ENCODE measurements at regions not wholly inside any gene's neighbourhood (a gene's known extent, or its start where the extent isn't known, plus 50 kb on each side); places are given as distances from the start of the nearest gene placed in this dataset.
"Not testable (repeated sequence)": the region's sequence is repeated elsewhere in the genome, so short reads cannot be mapped to it uniquely, and the experiment has no call there.

- not testable (repeated sequence) for DNase-seq
Observed at GRCh38 chr4:9110700-9111099, 59.5 kb upstream of the FAM90A26 start.

- not testable (repeated sequence) for DNase-seq
Observed at GRCh38 chr4:9103148-9103524, 67.1 kb upstream of the FAM90A26 start.

- not testable (repeated sequence) for DNase-seq
Observed at GRCh38 chr4:9102471-9103147, 67.6 kb upstream of the FAM90A26 start.

GRCh38 chr4:9096330-9096729 is 73.9 kb upstream of the FAM90A26 start:
- DNase-seq, result not testable (repeated sequence)

- DNase-seq, result not testable (repeated sequence)
Observed at GRCh38 chr4:9078796-9079195, 91.4 kb upstream of the FAM90A26 start.

GRCh38 chr4:9076974-9077373 is 93.2 kb upstream of the FAM90A26 start:
- not testable (repeated sequence) for DNase-seq

GRCh38 chr4:9076486-9076885 is 93.7 kb upstream of the FAM90A26 start:
- not testable (repeated sequence) for DNase-seq

- DNase-seq, result not testable (repeated sequence)
Observed at GRCh38 chr4:9073371-9073770, 96.8 kb upstream of the FAM90A26 start.

GRCh38 chr4:9072521-9073220 is 97.5 kb upstream of the FAM90A26 start:
- DNase-seq, result not testable (repeated sequence)

GRCh38 chr4:9067923-9068322 is 102.3 kb upstream of the FAM90A26 start:
- DNase-seq, result not testable (repeated sequence)

GRCh38 chr4:9063612-9064011 is 106.6 kb upstream of the FAM90A26 start:
- DNase-seq, result not testable (repeated sequence)

GRCh38 chr4:9024866-9025265 is 145.3 kb upstream of the FAM90A26 start:
- DNase-seq, result not testable (repeated sequence)

- DNase-seq, result not testable (repeated sequence)
Observed at GRCh38 chr4:9009792-9010191, 138.2 kb upstream of the HMX1 start.

GRCh38 chr4:9008407-9008806 is 136.8 kb upstream of the HMX1 start:
- not testable (repeated sequence) for DNase-seq

GRCh38 chr4:9001153-9001552 is 129.5 kb upstream of the HMX1 start:
- not testable (repeated sequence) for DNase-seq

- DNase-seq, result peak in 1 of 2 experiments; percentile 35
Observed at GRCh38 chr4:9000505-9001001, 128.9 kb upstream of the HMX1 start.

- DNase-seq, result not testable (repeated sequence)
Observed at GRCh38 chr4:8992981-8993380, 121.3 kb upstream of the HMX1 start.

GRCh38 chr4:8991449-8991848 is 119.8 kb upstream of the HMX1 start:
- not testable (repeated sequence) for DNase-seq

- not testable (repeated sequence) for DNase-seq
Observed at GRCh38 chr4:8990341-8990740, 118.7 kb upstream of the HMX1 start.

- not testable (repeated sequence) for DNase-seq
Observed at GRCh38 chr4:8985786-8986185, 114.1 kb upstream of the HMX1 start.

GRCh38 chr4:8984641-8985040 is 113.0 kb upstream of the HMX1 start:
- not testable (repeated sequence) for DNase-seq

GRCh38 chr4:8983921-8984320 is 112.3 kb upstream of the HMX1 start:
- not testable (repeated sequence) for DNase-seq

- DNase-seq, result not testable (repeated sequence)
Observed at GRCh38 chr4:8976466-8977128, 105.0 kb upstream of the HMX1 start.

Data from NCI-H526 (cell line).